ENCODE measurements at regions not wholly inside any gene's neighbourhood (a gene's known extent, or its start where the extent isn't known, plus 50 kb on each side); places are given as distances from the start of the nearest gene placed in this dataset.
"Not testable (repeated sequence)": the region's sequence is repeated elsewhere in the genome, so short reads cannot be mapped to it uniquely, and the experiment has no call there.

- DNase-seq, result no peak
Measured at GRCh38 chrX:138849521-138849920, 138.0 kb upstream of the FGF13 start.

GRCh38 chrX:138847930-138848329, 136.4 kb upstream of the FGF13 start:
- no peak for DNase-seq

GRCh38 chrX:138845786-138846185, 134.3 kb upstream of the FGF13 start:
- DNase-seq, result no peak

GRCh38 chrX:138807400-138807799, 95.9 kb upstream of the FGF13 start:
- DNase-seq, result not testable (repeated sequence)

- DNase-seq, result no peak
Measured at GRCh38 chrX:138794246-138794645, 82.7 kb upstream of the FGF13 start.

GRCh38 chrX:138791551-138791950, 80.0 kb upstream of the FGF13 start:
- no peak for DNase-seq

- no peak for DNase-seq
Measured at GRCh38 chrX:138788771-138789170, 77.3 kb upstream of the FGF13 start.

- not testable (repeated sequence) for DNase-seq
Measured at GRCh38 chrX:138778576-138778909, 67.0 kb upstream of the FGF13 start.

GRCh38 chrX:138777908-138778575, 66.5 kb upstream of the FGF13 start:
- not testable (repeated sequence) for DNase-seq

GRCh38 chrX:138777230-138777629, 65.7 kb upstream of the FGF13 start:
- DNase-seq, result no peak

GRCh38 chrX:138775517-138775916, 64.0 kb upstream of the FGF13 start:
- DNase-seq, result peak; percentile 10

- DNase-seq, result no peak
Measured at GRCh38 chrX:138771047-138771446, 59.5 kb upstream of the FGF13 start.

- DNase-seq, result no peak
Measured at GRCh38 chrX:138769918-138770317, 58.4 kb upstream of the FGF13 start.

- DNase-seq, result no peak
Measured at GRCh38 chrX:138765051-138765450, 53.5 kb upstream of the FGF13 start.

- DNase-seq, result no peak
Measured at GRCh38 chrX:138763761-138764160, 52.2 kb upstream of the FGF13 start.

GRCh38 chrX:138761380-138761779, 49.9 kb upstream of the FGF13 start:
- no peak for DNase-seq

Measured in hematopoietic multipotent progenitor cell treated with erythropoietin and hydrocortisone succinate and interleukin-3 and kit ligand, for 8 days (in vitro differentiated cells).